ENCODE measurements at regions not wholly inside any gene's neighbourhood (a gene's known extent, or its start where the extent isn't known, plus 50 kb on each side); places are given as distances from the start of the nearest gene placed in this dataset.

DNA sequence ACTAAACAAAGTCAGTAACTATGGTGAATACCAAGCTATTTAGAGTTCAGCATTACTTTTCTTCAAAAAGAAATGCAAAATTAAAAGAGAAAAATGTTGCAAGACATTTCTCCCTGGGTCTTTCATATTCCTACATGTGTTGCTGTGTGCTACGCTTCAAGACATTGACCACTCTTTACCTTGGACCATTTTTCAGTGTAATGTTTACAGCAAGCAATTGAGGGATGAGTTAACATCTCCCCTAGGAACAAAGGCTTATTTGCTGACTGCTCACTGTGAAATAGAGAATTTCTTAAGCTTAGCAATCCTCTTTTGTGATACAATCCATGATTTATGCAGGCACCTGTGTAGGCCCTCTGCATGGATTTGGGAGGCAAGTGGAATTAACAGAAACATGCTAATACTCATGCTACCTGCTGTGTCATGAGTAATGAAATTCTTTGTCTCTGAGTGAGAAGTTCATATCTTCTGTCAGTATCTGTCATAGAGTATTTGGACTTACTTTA lies 1202.9 kb upstream of the CDH8 start:
- DNase-seq (ENCODE audit: low spot score), result no peak

DNA sequence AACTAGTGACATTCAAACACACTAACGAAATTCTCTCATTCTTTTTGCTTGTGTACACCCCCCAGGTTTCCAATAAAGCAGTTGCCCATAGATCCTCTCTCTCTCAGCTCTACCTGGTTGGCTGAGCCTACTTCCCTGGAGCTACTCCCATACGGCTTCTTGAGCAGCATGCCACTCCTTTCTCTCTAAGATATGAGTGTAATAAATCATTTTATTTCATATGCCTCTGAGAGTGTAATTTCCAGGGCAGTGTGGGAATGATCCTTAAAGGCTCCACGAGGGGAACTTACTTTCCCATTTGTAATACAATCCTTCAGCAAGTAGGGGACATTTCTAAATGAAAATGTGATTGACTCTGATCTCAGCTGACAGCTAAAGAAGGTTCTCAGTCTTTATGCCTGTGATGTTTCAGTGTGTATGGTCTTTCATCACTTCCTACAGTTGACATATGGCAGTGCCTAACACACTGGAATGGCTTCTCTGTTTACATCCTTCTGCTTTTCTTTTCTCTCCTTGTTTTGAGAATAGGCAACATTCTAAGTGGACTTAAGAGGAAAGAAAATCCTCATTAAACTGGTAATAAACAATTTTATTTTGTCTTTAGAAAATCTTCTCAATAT lies 1194.3 kb upstream of the CDH8 start:
- DNase-seq (ENCODE audit: low spot score), result no peak

DNA sequence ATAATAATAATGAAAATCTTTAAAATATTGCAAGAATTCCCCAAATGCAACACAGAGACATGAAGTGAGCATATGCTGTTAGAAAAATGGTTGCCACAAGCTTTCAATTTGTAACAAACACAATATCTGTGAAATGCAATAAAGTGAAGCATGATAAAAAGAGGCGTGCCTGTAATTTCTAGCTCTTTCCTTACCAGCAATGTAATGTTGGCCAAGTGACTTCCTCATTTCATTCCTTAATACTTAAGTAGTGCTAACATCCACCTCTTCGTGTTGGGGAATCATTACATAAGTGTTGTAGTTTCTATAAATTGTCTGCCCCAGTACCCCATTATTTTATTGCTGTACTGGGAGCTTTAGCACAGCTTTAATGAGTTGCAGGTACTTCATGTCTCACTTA lies 1192.0 kb upstream of the CDH8 start:
- DNase-seq (ENCODE audit: low spot score), result no peak

DNA sequence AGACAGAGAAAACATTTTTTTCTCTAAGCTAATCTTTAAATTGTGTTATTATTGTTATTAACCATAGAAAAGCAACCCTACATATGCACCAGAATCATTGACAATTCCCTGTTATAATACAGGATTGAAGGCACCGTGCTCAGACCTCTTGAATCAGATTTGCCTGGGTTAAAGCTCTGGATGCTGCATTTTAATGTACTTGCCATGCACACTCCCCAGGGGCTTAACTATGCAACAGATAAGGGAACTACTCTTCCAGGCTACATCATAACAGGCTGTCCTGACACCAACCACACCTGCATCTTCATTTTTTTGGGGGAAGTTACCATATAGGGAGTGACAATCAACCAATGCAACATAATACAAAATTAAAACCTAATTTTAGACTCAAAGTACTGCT lies 1187.6 kb upstream of the CDH8 start:
- DNase-seq (ENCODE audit: low spot score), result no peak

DNA sequence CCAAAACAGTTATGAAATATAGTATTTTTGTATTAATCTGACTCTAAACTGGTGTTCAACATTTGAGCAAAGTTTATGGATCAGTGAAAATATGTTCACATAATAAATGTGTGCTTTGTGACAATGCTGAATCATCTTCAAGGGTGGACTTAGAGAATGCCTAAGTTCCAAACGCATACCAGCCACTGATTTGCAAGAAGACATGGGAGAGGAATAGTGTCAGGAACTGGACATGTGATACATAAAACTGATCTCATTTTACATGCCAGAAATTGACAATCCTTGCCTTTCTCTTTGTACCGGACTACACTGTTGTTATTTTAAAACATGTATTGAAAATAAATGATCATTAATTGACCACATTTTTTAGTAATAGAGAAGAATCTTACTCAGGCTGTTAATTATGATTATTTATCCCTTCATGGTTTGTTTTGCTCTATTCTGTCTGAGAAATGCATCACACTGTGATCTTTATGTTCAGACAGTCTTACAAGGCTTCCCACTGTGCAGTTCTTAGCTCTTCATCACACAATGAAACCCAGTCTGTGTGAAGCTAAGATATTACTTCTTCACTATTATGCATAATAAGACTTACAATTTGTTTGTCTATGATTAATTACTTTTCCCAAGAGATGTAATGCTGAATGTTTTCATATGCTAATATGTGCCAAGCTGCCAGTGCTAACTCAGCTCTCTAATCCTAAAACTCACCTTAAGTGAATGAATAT lies 1180.6 kb upstream of the CDH8 start:
- no peak for DNase-seq (ENCODE audit: low spot score)

DNA sequence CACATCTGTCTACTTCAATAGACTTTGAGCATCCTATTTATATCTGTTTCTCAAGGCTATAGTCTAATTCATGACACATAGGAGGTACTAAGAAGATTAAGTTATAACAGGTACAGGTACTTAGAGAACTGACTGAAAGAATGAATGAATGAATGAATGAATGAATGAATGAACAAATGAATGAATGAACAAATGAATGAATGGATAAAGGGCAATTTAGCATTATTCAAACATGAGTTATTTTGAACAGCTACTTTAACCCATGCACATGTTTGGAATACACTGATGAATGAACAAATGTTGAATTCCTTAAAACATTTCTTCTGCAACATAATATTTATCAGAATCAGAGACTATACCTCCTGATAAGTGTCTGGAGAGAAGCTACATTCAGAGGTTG lies 1165.6 kb upstream of the CDH8 start:
- no peak for DNase-seq (ENCODE audit: low spot score)

DNA sequence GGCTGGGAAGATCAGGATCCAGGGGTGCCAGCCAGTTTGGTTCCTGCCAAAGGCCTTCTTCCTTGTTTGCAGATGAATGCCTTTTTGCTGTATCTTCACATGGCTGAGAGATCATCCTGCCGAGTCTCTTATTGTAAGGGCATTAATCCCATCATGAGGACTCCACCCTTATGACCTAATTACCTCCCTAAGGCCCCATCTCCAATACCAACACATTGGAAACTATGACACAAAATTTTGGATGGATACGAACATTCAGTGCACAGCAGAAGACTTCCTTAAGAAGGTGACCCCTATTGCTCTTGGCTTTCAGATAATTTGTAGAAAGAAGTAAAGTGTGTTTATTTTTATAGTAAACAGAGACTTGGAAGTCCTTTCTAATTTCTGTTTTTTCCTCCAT lies 1164.7 kb upstream of the CDH8 start:
- no peak for DNase-seq (ENCODE audit: low spot score)

DNA sequence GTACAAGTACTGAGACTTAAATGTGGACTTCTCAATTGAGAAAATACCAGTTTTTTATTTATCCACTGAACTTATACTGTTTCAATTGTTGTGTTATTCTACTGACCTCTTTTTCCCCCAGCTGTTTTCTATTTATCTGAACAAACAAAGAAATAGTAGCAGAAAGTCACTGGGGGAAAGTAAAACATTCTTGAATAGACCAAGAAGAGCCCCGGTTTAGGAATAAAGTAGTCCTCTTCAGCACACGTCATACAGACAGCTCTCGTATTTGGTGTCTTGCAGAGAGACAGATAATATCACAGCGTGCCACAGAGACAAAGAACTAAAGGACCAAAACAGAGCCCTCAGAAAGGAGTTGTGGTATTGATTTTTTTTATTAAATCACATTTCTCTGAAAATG lies 1159.1 kb upstream of the CDH8 start:
- DNase-seq (ENCODE audit: low spot score), result no peak

DNA sequence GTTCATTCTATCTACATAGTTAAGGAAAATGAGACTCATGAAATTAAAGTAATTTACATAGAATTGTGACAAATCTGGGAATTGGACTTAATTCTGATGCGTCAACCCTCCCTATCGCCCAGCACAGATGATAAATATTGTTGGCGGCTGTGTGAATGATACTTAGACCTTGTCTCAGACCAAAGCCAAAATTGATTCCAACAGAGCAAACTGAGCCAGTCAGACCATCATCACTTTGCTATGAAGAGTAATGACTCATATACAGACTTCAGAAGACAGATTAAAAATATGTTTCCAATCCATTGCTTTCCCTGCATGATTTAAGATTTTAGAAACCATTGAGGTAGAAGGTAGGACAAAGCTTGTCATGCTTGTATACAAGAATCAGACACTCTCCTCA lies 1156.7 kb upstream of the CDH8 start:
- DNase-seq (ENCODE audit: low spot score), result no peak

DNA sequence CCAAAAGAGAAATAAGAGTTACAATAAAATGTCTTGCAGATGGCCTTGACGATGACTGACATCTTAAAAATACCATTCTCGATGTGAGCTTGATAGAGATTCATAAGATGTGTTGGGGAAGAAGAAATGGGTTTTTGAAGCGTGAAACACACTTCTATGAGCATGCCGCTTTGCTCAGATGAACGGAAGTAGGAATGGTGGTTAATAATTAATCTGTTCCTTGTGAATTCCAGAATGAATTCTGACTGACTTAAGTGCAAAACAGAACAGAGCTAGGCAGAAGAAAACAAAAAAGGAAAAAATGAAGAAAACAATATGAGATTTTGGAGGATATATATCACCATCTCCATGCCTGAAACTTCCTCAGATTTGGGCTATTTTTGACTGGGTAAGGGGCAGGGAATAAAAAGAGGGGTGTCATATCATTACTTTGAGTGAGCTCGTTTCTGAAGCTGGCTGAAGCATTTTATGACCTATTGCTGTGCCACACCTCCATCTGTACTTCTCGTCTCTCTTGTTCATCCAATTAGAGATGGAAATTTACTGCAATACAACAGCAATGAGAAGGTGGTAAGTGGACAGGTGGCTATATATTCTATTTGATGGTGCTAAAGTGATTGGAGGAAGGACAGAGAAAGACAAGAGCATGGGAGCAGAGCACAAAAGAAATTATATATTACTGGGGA lies 1152.0 kb upstream of the CDH8 start:
- DNase-seq (ENCODE audit: low spot score), result no peak

DNA sequence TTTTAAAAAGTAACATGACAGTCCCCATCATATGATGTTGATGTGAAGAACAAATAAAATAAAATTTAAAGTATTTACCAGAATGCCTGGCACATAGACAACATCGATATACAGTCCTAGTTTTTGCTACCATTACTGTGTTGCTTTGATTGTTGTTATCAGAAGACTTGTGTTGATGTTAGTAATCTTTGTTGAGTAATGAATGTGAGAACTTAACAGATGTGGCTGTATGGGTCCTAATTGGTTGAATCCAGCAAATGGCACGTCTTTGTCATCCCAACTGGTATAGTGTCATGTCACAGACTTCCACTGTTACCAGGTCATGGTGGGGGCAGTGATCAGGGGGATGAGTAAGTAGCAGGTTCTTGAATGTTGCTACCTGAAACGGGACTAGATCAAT lies 1151.4 kb upstream of the CDH8 start:
- no peak for DNase-seq (ENCODE audit: low spot score)

DNA sequence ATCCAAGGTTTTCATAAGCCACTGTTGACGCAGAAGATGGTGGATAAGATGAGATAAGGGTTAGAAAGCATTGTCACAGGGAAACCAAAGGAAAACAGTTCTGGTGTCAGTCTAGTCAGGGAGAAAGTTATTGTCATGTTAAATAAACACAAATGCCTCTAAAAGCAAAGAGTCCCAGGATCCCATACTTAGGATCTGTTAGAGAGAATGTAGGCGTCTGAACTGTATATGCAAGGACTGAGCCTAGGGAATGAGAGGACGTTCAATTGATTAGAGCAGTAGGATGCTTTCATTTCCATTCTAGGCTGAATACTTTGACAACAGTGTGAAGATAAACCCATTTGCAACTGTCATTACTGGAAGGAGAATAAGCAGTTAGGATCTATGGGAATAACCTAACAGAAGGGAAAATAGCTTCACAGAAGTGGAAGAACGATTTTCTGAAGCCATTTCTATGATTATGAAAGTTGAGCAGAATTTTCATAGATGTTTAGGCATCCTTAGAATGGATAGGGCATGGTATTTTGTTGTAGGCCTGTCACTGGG lies 1149.1 kb upstream of the CDH8 start:
- DNase-seq (ENCODE audit: low spot score), result no peak

DNA sequence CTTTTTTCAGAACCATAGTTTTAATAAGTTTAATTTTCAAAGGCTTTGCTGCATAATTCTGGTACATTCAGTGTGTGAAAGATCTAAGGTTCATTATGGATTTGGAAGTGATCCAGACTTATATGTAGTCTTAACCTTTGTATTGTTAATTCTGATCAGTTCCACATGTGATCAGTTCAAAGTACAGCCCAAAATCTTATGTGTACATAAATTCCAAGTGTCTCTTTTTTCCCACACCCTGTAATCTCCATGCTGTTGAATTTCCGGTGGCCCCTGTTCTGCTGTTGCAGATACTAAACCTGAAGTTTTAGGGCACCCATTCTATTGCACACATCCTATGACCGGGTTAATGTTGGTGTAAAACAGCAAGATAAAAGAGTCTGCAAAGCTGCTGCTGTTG lies 1147.5 kb upstream of the CDH8 start:
- DNase-seq (ENCODE audit: low spot score), result no peak

DNA sequence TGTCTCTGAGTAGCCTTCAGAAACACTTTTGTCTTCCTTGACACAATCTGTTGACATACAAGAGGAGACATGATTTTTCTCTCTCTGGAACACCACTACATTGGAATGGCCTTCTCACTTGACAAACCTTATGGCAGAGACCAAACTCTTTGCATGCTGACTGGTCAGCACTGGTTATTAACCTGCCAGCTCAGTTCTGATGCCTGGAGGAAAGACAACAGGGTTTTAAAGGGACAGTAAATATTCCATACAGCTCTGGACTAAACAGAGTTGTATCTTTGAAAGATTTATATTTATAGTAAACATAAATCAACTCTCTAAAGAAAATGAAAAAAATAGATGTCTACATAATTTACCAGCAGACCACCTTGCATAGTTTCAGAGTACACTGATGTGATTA lies 1139.1 kb upstream of the CDH8 start:
- DNase-seq (ENCODE audit: low spot score), result no peak

DNA sequence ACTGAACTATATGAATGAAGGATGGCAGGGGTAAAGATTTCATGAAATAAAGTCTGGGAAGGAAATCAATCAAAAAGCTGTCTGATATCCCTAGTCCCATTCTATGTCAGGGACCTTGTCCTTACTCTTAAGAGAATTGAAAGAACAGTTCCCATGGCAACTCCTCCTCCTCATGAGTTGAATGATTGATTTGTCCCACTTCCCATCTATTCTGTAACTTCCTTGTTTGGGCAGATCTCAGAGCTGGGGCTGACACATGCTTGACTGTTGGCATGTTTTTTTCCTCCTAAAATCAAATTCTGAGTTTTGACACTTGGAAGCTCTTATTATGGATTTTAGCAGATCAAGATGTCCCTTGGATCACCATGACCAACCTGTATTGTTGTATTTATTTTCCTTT lies 1138.6 kb upstream of the CDH8 start:
- peak; percentile 75 for DNase-seq (ENCODE audit: low spot score)

DNA sequence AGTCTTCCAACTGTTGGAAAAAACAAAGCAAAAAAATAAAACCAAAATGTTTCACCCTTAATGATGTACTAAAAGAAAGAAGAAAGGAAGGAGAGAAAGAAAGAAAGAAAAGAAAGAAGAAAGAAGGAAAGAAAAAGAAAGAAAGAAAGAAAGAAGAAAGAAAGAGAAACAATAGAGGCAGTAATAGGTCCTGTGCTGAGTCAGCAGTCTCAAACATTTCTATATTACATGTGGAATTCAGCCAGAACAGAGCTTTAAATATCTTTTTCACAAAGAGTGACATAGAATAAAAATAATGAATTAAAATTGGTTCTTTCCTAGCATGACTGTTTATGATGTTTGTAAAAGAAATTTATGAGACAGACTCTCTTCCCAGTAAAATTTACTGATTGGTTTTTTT lies 1135.3 kb upstream of the CDH8 start:
- no peak for DNase-seq (ENCODE audit: low spot score)

DNA sequence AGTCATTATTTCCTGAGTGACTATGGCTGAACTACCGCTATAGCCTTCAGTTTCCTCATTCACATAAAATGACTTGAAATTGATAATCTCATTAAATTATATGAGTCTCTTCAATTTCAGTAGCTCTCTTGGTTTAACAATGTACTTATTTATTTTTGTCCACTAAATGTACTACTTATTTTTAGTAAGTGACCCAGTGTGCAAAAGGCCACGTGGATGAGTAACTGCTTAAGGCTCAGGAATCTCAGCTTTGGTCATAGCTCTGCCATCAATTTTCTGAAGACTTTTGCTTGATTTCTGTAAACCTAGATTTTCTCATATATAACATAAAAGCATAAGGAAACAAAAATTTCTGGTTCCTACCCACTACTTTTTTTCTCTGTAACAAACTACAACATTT lies 1132.9 kb upstream of the CDH8 start:
- no peak for DNase-seq (ENCODE audit: low spot score)

DNA sequence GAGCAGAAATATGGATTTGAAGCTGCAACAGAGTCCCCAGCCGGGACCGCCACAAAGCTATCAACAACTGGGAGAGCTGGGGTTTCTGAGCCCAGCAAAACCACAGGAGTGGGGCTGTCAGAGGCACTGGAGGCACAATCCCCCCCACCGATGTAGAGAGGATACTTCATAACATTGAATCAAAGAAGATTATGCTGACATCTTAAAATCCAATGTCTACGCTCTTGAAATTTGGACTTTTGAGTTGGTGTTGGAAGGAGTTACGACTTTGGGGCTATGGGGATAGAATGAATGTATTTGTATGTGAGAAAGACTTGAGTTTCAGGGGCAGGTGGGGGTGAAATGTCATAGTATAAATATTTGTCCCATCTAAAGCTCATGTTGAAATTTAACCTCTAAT lies 1121.6 kb upstream of the CDH8 start:
- no peak for DNase-seq (ENCODE audit: low spot score)

DNA sequence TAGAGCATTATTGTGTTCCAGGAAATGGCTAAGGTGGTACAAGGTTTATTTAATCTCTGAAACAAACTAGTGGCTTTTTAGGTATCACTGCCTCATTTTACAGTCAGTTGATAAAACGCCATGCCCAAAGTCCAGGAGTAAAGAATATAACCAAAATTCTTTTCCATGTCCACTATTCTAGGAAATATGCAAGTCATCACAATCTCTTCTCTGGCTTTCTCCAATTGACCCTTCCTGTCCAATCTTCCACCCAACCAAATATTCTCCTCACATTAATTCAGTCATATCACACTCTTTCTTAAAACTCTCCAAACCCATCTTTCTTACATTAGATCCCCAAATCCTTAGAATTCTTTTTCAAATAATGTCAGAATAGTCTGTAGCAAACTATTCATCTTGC lies 1110.0 kb upstream of the CDH8 start:
- DNase-seq (ENCODE audit: low spot score), result no peak

DNA sequence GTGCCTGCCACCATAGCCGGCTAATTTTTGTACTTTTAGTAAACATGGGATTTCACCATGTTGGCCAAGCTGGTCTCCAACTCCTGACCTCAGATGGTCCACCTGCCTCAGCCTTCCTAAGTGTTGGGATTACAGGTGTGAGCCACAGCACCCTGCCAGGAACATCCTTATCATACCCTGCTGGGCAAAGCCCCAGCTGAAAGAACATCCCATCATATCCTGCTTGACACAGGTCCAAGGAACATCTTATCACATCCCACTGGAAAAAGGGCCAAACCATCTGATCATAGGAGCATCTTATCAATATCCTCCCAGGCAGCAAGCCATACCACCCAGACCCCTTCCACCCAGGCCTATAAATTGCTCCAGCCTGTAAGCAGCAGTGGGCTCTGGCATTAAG lies 1109.2 kb upstream of the CDH8 start:
- DNase-seq (ENCODE audit: low spot score), result no peak

DNA sequence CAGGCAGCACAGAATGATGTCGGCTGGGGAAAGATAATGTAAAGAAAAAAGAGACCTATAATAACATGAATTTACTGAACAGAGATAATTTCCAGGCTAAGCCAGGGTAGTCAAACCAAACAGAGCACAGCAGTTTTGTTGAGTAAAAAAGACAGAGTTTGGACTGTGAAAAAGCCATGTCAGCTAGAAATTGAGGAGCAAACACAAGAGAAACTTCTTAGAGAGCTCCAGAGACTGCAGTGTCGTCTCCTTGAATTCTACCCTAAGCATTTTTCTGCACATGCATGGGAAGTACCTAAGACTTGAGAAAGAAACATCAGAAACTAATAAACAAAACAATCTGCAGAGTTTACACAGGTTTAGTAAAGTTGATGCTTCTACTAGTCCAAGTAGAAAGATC lies 1098.8 kb upstream of the CDH8 start:
- no peak for DNase-seq (ENCODE audit: low spot score)

DNA sequence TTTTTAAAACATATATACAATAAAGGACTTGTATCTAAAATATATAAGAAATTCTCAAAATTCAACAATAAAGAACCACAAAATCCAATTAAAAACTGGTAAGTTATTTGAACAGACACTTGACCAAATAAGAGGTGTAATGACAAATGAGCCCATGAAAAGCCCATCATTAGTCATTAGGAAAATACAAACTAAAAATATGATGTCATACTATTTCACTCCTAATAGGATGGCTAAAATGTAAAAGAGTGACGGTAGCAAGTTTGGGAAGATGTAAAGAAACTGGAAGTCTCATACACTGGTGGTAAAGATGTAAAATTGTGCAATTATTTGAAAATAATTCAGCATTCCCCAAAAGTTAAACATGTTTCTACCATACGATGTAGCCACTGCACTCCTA lies 1095.3 kb upstream of the CDH8 start:
- no peak for DNase-seq (ENCODE audit: low spot score)

DNA sequence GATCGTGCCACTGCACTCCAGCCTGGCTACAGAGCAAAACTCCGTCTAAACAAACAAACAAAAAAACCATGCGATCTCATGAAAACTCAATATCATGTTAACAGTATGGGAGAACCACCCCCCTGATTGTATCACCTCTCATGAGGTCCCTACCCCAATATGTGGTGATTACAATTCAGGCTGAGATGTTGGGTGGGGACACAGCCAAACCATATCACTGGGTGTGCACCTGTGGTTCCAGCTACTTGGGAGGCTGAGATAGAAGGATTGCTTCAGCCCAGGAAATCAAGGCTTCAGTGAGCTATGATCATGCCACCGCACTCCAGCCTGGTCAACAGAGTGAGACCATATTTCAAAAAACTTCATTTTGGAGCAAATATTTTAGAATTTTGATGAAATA lies 1094.7 kb upstream of the CDH8 start:
- no peak for DNase-seq (ENCODE audit: low spot score)
